AG20443 (cell line): ENCODE measurements at regions not wholly inside any gene's neighbourhood (a gene's known extent, or its start where the extent isn't known, plus 50 kb on each side); places are given as distances from the start of the nearest gene placed in this dataset.
"Not testable (repeated sequence)": the region's sequence is repeated elsewhere in the genome, so short reads cannot be mapped to it uniquely, and the experiment has no call there.

Experiments
- DNase-seq: peaks from one replicate; pipeline ENCODE4 v3.0.0; 2012; ENCODE audit warnings: low spot score, mixed read lengths

GRCh38 chr12:127079636-127080035 is 1187.3 kb upstream of the TMEM132C start:
- DNase-seq, result no peak

GRCh38 chr12:127081058-127081457 is 1185.9 kb upstream of the TMEM132C start:
- no peak for DNase-seq

- DNase-seq, result peak; percentile 60
Observed at GRCh38 chr12:127083008-127083949, 1183.7 kb upstream of the TMEM132C start.

GRCh38 chr12:127101076-127101475 is 1165.9 kb upstream of the TMEM132C start:
- no peak for DNase-seq

GRCh38 chr12:127106041-127106440 is 1160.9 kb upstream of the TMEM132C start:
- no peak for DNase-seq

GRCh38 chr12:127106697-127107096 is 1160.3 kb upstream of the TMEM132C start:
- DNase-seq, result no peak

- DNase-seq, result no peak
Observed at GRCh38 chr12:127107744-127108143, 1159.2 kb upstream of the TMEM132C start.

- peak; percentile 65 for DNase-seq
Observed at GRCh38 chr12:127108360-127109215, 1158.4 kb upstream of the TMEM132C start.

GRCh38 chr12:127113945-127114344 is 1153.0 kb upstream of the TMEM132C start:
- no peak for DNase-seq

GRCh38 chr12:127115468-127116035 is 1151.4 kb upstream of the TMEM132C start:
- no peak for DNase-seq

- DNase-seq, result no peak
Observed at GRCh38 chr12:127118251-127118650, 1148.7 kb upstream of the TMEM132C start.

GRCh38 chr12:127119600-127120140 is 1147.3 kb upstream of the TMEM132C start:
- no peak for DNase-seq

- DNase-seq, result no peak
Observed at GRCh38 chr12:127120851-127121250, 1146.1 kb upstream of the TMEM132C start.

GRCh38 chr12:127121494-127122084 is 1145.4 kb upstream of the TMEM132C start:
- no peak for DNase-seq

GRCh38 chr12:127125607-127126259 is 1141.2 kb upstream of the TMEM132C start:
- DNase-seq, result peak; percentile 47

- DNase-seq, result no peak
Observed at GRCh38 chr12:127126260-127126628, 1140.7 kb upstream of the TMEM132C start.

- DNase-seq, result no peak
Observed at GRCh38 chr12:127127897-127128296, 1139.1 kb upstream of the TMEM132C start.

- DNase-seq, result no peak
Observed at GRCh38 chr12:127130506-127131124, 1136.4 kb upstream of the TMEM132C start.

- no peak for DNase-seq
Observed at GRCh38 chr12:127133675-127134335, 1133.2 kb upstream of the TMEM132C start.

- DNase-seq, result not testable (repeated sequence)
Observed at GRCh38 chr12:127140864-127141484, 1126.0 kb upstream of the TMEM132C start.
